Keratinocyte (primary cell): ENCODE measurements at regions not wholly inside any gene's neighbourhood (a gene's known extent, or its start where the extent isn't known, plus 50 kb on each side); places are given as distances from the start of the nearest gene placed in this dataset.

ENCODE experiments used
- DNase-seq: peaks from one replicate; pipeline ENCODE4 v3.0.0-alpha.2; 2011; ENCODE audit warnings: low read depth, missing footprints, low spot score
- FAIRE-seq: peaks from 2 replicates; lab custom pipeline; 2011; peaks lifted over from hg19 to GRCh38; lab: Jason Lieb, UNC
- H2AFZ ChIP-seq: 2 replicates; pipeline ENCODE4 v1.6.0; 2012; ENCODE audit warnings: low read length, control low read depth, inconsistent platforms; ENCODE audit not compliant: control insufficient read depth
- H3K27ac ChIP-seq: 2 replicates; pipeline ENCODE4 v1.5.1; 2011; ENCODE audit warnings: low read length; ENCODE audit not compliant: control insufficient read depth, insufficient read depth
- H3K27me3 ChIP-seq: 3 replicates; pipeline ENCODE4 v1.6.0; 2011; ENCODE audit warnings: low read length; ENCODE audit not compliant: control insufficient read depth, insufficient read depth; ENCODE audit errors: extremely low read depth
- H3K36me3 ChIP-seq, 2 experiments: 2 replicates in 1 of 2; 3 replicates in 1 of 2; pipeline ENCODE4 v1.5.1; 2011; ENCODE audit warnings: low read length in 2 of 2, mild to moderate bottlenecking in 1 of 2; ENCODE audit not compliant: control insufficient read depth in 2 of 2, insufficient read depth in 2 of 2; ENCODE audit errors: extremely low read depth in 1 of 2
- H3K4me1 ChIP-seq: 3 replicates; pipeline ENCODE4 v1.5.1; 2011; ENCODE audit warnings: low read length; ENCODE audit not compliant: control insufficient read depth, insufficient read depth; ENCODE audit errors: extremely low read depth
- H3K4me2 ChIP-seq: 3 replicates; pipeline ENCODE4 v1.6.0; 2011; ENCODE audit warnings: low read depth, low read length; ENCODE audit not compliant: control insufficient read depth, insufficient read depth; ENCODE audit errors: extremely low read depth
- H3K4me3 ChIP-seq, 3 experiments: fragments of 200-600 bp in 1 of 3; sonication (generic) in 1 of 3; 2 replicates in 2 of 3; 3 replicates in 1 of 3; pipeline ENCODE4 v1.5.1; 2011 to 2016; ENCODE audit warnings: low read length in 3 of 3, mild to moderate bottlenecking in 3 of 3, control low read depth in 2 of 3, inconsistent platforms in 1 of 3, low read depth in 1 of 3, mixed read lengths in 1 of 3, mixed run types in 1 of 3, moderate library complexity in 1 of 3; ENCODE audit not compliant: control insufficient read depth in 2 of 3, insufficient read depth in 2 of 3; ENCODE audit errors: extremely low read depth in 1 of 3
- H3K79me2 ChIP-seq: 2 replicates; pipeline ENCODE4 v1.6.0; 2012; ENCODE audit warnings: low read length; ENCODE audit not compliant: control insufficient read depth, insufficient read depth
- H3K9ac ChIP-seq: 3 replicates; pipeline ENCODE4 v1.6.0; 2011; ENCODE audit warnings: low read length; ENCODE audit not compliant: control insufficient read depth, insufficient read depth; ENCODE audit errors: extremely low read depth
- H3K9me1 ChIP-seq: 3 replicates; pipeline ENCODE4 v1.6.0; 2011; ENCODE audit warnings: low read length; ENCODE audit not compliant: control insufficient read depth, insufficient read depth; ENCODE audit errors: extremely low read depth
- H3K9me3 ChIP-seq: 2 replicates; pipeline ENCODE4 v1.5.1; 2012; ENCODE audit warnings: low read depth, low read length; ENCODE audit not compliant: control insufficient read depth
- H4K20me1 ChIP-seq: 3 replicates; pipeline ENCODE4 v1.6.0; 2011; ENCODE audit warnings: low read length; ENCODE audit not compliant: control insufficient read depth, insufficient read depth; ENCODE audit errors: extremely low read depth
- EZH2 ChIP-seq: IDR thresholded peaks from one replicate; pipeline ENCODE4 v1.6.1; 2012; ENCODE audit warnings: inconsistent platforms, mild to moderate bottlenecking, low read length, moderate library complexity
- dilution Hi-C: fragments of 300-500 bp; cut with MboI; formaldehyde crosslinking; loops from one replicate; pipeline ENCODE4 v1.7.0; 2020; ENCODE audit warnings: low sequenced_read_pairs; ENCODE audit not compliant: extremely low pct_ligation_motif_present
- TF ChIP-seq, protein P1 (sequence below), 3 experiments: IDR thresholded peaks in 1 of 3; conservative IDR thresholded peaks in 1 of 3; optimal IDR thresholded peaks in 1 of 3; 2 replicates in 2 of 3; 3 replicates in 1 of 3; pipeline versions ENCODE3 to v1.5.1; 2011; ENCODE audit warnings: low read length in 3 of 3, mild to moderate bottlenecking in 3 of 3, moderate library complexity in 2 of 3, control low read depth in 1 of 3, inconsistent platforms in 1 of 3; ENCODE audit not compliant: insufficient read depth in 2 of 3; ENCODE audit errors: extremely low read depth in 1 of 3

DNA sequence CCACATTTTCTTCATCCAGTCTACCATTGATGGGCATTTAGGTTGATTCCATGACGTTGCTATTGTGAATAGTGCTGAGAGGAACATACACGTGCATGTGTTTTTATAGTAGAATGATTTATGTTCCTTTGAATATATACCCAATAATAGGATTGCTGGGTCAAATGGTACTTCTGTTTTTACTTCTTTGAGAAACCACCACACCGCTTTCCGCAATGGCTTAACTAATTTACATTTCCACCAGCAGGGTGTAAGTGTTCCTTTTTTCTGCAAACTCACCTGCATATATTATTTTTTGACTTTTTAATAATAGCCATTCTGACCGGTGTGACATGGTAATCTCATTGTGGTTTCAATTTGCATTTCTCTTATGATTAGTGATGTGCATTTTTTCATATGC lies 82.2 kb upstream of the RFX3 start:
- no peaks in the 10 kb centered on the region for H3K9me1 ChIP-seq
- H3K27ac ChIP-seq = no peak overlapping the region
- no peaks in the 10 kb centered on the region for H3K4me1 ChIP-seq
- H3K9ac ChIP-seq = no peak overlapping the region
- H3K27me3 ChIP-seq = no peaks in the 10 kb centered on the region
- dilution Hi-C loops = no loop called here
- no peaks in the 10 kb centered on the region for H4K20me1 ChIP-seq
- TF ChIP-seq, protein P1, sequence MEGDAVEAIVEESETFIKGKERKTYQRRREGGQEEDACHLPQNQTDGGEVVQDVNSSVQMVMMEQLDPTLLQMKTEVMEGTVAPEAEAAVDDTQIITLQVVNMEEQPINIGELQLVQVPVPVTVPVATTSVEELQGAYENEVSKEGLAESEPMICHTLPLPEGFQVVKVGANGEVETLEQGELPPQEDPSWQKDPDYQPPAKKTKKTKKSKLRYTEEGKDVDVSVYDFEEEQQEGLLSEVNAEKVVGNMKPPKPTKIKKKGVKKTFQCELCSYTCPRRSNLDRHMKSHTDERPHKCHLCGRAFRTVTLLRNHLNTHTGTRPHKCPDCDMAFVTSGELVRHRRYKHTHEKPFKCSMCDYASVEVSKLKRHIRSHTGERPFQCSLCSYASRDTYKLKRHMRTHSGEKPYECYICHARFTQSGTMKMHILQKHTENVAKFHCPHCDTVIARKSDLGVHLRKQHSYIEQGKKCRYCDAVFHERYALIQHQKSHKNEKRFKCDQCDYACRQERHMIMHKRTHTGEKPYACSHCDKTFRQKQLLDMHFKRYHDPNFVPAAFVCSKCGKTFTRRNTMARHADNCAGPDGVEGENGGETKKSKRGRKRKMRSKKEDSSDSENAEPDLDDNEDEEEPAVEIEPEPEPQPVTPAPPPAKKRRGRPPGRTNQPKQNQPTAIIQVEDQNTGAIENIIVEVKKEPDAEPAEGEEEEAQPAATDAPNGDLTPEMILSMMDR (optimal IDR thresholded peaks at IDR 0.05 in 1 of 3, IDR thresholded peaks at IDR 0.05 in 1 of 3, conservative IDR thresholded peaks at IDR 0.05 in 1 of 3; ENCODE audit: extremely low read depth in 1 of 3, insufficient read depth in 2 of 3, low read length in 3 of 3) = no peak
- TF ChIP-seq EZH2 = no peak
- DNase-seq = no peak
- no peaks in the 10 kb centered on the region for H3K36me3 ChIP-seq
- FAIRE-seq = no peak
- no peak overlapping the region for H2AFZ ChIP-seq
- no peaks in the 10 kb centered on the region for H3K9me3 ChIP-seq
- no peak overlapping the region for H3K4me2 ChIP-seq
- H3K4me3 ChIP-seq = no peak overlapping the region
- H3K79me2 ChIP-seq = no peaks in the 10 kb centered on the region

DNA sequence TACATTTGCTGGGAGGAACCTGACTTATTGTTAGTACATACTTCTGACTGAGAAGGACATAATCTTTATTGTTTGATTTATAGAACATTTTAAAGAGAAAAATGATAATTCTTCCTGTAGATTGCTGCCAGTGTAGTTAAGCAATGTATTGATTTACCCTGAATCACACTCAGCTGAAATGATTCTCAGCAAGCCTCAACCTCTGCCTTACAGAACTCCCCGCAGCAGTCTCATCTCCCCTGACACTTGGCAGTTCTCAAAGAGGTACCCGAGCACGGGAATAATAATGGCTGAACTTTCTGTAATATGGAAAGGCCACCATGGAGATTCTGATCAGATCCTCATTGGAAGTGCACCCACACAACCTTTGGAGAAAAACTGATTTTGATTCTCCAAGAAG lies 74.9 kb upstream of the RFX3 start:
- no peaks in the 10 kb centered on the region for H3K79me2 ChIP-seq
- no peaks in the 10 kb centered on the region for H3K9me3 ChIP-seq
- H3K4me3 ChIP-seq = no peak overlapping the region
- no peaks in the 10 kb centered on the region for H3K36me3 ChIP-seq
- dilution Hi-C loops = no loop called here
- H2AFZ ChIP-seq = no peak overlapping the region
- no peaks in the 10 kb centered on the region for H4K20me1 ChIP-seq
- no peak for FAIRE-seq
- H3K9ac ChIP-seq = no peak overlapping the region
- no peaks in the 10 kb centered on the region for H3K4me1 ChIP-seq
- H3K27me3 ChIP-seq = no peaks in the 10 kb centered on the region
- no peak overlapping the region for H3K27ac ChIP-seq
- no peaks in the 10 kb centered on the region for H3K9me1 ChIP-seq
- DNase-seq = no peak
- TF ChIP-seq, protein P1 (optimal IDR thresholded peaks at IDR 0.05 in 1 of 3, IDR thresholded peaks at IDR 0.05 in 1 of 3, conservative IDR thresholded peaks at IDR 0.05 in 1 of 3; ENCODE audit: extremely low read depth in 1 of 3, insufficient read depth in 2 of 3, low read length in 3 of 3) = no peak
- no peak for TF ChIP-seq EZH2
- H3K4me2 ChIP-seq = no peak overlapping the region
